ENCODE measurements at regions not wholly inside any gene's neighbourhood (a gene's known extent, or its start where the extent isn't known, plus 50 kb on each side); places are given as distances from the start of the nearest gene placed in this dataset.

DNA sequence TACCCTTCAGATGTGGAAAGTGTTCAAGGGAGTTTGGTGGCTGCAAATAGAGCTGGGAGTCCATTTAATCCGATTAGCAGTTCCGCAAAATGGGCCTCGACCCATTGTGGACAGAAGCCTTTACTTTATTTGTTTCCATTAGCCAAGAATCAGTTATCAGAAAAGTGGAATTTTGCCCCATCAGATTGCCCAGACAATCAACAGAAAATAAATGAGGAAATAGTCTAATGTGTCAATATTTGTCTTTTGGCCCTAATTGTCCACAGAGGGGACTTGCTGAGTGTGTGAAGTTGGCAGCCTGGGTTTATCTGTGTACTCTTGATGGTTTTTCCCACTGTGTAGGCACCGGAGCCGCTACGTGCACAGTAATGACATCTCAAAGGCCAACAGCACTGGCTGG lies 134.3 kb downstream of the LINC00237 start (continued):
- TF ChIP-seq ZBTB40 (IDR thresholded peaks at IDR 0.05) = no peak
- no peak for TF ChIP-seq ZBTB40 (CRISPR knock-in tag; IDR thresholded peaks at IDR 0.05)

DNA sequence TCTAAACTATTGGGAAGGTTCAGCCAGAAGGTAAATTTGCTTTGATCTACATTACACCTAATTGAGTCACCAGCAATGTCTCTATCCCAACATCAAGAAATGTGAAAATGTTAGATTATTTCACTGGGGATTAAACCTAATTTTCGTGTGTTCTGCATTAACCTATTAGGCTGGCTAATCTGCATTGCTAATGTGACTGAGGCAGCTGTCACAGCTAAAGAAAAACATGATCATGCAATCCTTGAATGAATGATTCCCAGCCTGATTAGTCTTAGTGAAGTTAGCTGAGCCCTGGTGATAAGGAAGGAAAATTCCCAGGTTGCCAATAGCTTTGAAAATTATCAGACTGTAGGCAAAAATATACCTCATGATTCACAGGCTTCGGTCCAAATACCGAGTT lies 135.3 kb downstream of the LINC00237 start:
- H3K9me1 ChIP-seq (ENCODE audit: control insufficient read depth, insufficient read depth, low read length) = no peaks in the 10 kb centered on the region
- no peaks in the 10 kb centered on the region for H3K9me3 ChIP-seq (replicated peaks; ENCODE audit: control insufficient read depth, insufficient read depth, low read depth, low read length)
- H3K4me3 ChIP-seq = no peak overlapping the region
- no peaks in the 10 kb centered on the region for H3K36me3 ChIP-seq (ENCODE audit: control insufficient read depth, insufficient read depth, low read length)
- H3K4me2 ChIP-seq (ENCODE audit: insufficient read depth, low read length) = no peak overlapping the region
- no peak overlapping the region for H3K9ac ChIP-seq (ENCODE audit: insufficient read depth in 1 of 2, low read depth in 2 of 2, low read length in 2 of 2)
- H3K27me3 ChIP-seq (ENCODE audit: control insufficient read depth in 2 of 2, insufficient read depth in 2 of 2, low read length in 2 of 2) = peaks cover 8 to 15% of the 10 kb centered on the region in 2 experiments; a peak in 4 of 5 replicates
- no peaks in the 10 kb centered on the region for H3K79me2 ChIP-seq (ENCODE audit: control insufficient read depth, insufficient read depth, low read length)
- CTCF ChIA-PET (ENCODE audit: low intra/inter-chr PET ratio) = no interaction called here
- BruUV-seq (replicated peaks) = no TSS peak
- in situ Hi-C loops (cut with MboI) = no loop called here
- 3% methylated on average over 3 of the region's 3 CpGs for WGBS (ENCODE audit: insufficient coverage, low coverage, missing lambda C conversion rate)
- ATAC-seq = no peak
- no peak overlapping the region for H3K27ac ChIP-seq (ENCODE audit: extremely low read depth, low read depth, low read length)
- FAIRE-seq = no peak
- no peaks in the 10 kb centered on the region for H4K20me1 ChIP-seq (replicated peaks; ENCODE audit: control insufficient read depth, insufficient read depth, low read length)
- no peak for DNase-seq (ENCODE audit: extremely low read depth in 1 of 4, low spot score in 3 of 4)
- no peak overlapping the region for H2AFZ ChIP-seq (ENCODE audit: low read depth, low read length)
- no peaks in the 10 kb centered on the region for H3K4me1 ChIP-seq (replicated peaks in 1 of 2; ENCODE audit: control insufficient read depth in 2 of 2, insufficient read depth in 2 of 2, low read length in 2 of 2)
- intact Hi-C loops (cut with micrococcal nuclease) = no loop called here
- POLR2A ChIA-PET = no interaction called here
- TF ChIP-seq SETDB1 (IDR thresholded peaks at IDR 0.05; ENCODE audit: low read length) (no peak), KAT2B (IDR thresholded peaks at IDR 0.05; ENCODE audit: low read depth, low read length) (no peak), ETS2 (tag; IDR thresholded peaks at IDR 0.05; ENCODE audit: borderline replicate concordance, poor library complexity, severe bottlenecking) (no peak), IRF1 (CRISPR knock-in tag; IDR thresholded peaks at IDR 0.05; ENCODE audit: borderline replicate concordance) (no peak), MEF2A (IDR thresholded peaks at IDR 0.05; ENCODE audit: control insufficient read depth, low read depth, low read length) (no peak), ZBTB2 (IDR thresholded peaks at IDR 0.05) (no peak)

All from K562 (cell line).